ENCODE measurements at regions not wholly inside any gene's neighbourhood (a gene's known extent, or its start where the extent isn't known, plus 50 kb on each side); places are given as distances from the start of the nearest gene placed in this dataset.

- intact Hi-C loops (cut with micrococcal nuclease; ENCODE audit: unreplicated experiment): no loop called here
These were observed 159.9 kb downstream of the MDFIC start for GRCh38 chr7:115081772-115082171.

GRCh38 chr7:115078851-115079250, 157.0 kb downstream of the MDFIC start:
- Histone ChIP-seq H3K36me3 (ENCODE audit: insufficient read depth, low read length, poor library complexity, severe bottlenecking) (no peaks in the 10 kb centered on the region), H3K4me3 (ENCODE audit: low read depth, low read length, poor library complexity, severe bottlenecking) (no peak overlapping the region), H3K9me3 (ENCODE audit: low read depth, low read length, poor library complexity, severe bottlenecking) (no peaks in the 10 kb centered on the region), H3K27me3 (replicated peaks; ENCODE audit: insufficient read depth, low read depth, low read length, poor library complexity) (no peaks in the 10 kb centered on the region), H3K4me1 (ENCODE audit: insufficient read depth, low read length, poor library complexity, severe bottlenecking) (no peaks in the 10 kb centered on the region), H3K27ac (ENCODE audit: low read depth, low read length, poor library complexity, severe bottlenecking) (no peak overlapping the region)
- ChIA-PET CTCF (no interaction called here), POLR2A (ENCODE audit: low non-redundant PET) (no interaction called here)
- no peak for TF ChIP-seq EZH2 (IDR thresholded peaks at IDR 0.05; ENCODE audit: borderline replicate concordance, low read depth, low read length, poor library complexity, severe bottlenecking)
- TF ChIP-seq CTCF (conservative IDR thresholded peaks at IDR 0.05; ENCODE audit: low read depth, low read length): no peak
- DNase-seq (ENCODE audit: low spot score): no peak
- no TSS peak for BruUV-seq (replicated peaks)
- intact Hi-C loops (cut with micrococcal nuclease; ENCODE audit: unreplicated experiment): no loop called here

More at GRCh38 chr7:115081772-115082171, 159.9 kb downstream of the MDFIC start:
- POLR2A ChIA-PET (ENCODE audit: low non-redundant PET): no interaction called here
- DNase-seq (ENCODE audit: low spot score): no peak
- Histone ChIP-seq H3K27me3 (replicated peaks; ENCODE audit: insufficient read depth, low read depth, low read length, poor library complexity) (no peaks in the 10 kb centered on the region), H3K9me3 (ENCODE audit: low read depth, low read length, poor library complexity, severe bottlenecking) (no peaks in the 10 kb centered on the region), H3K27ac (ENCODE audit: low read depth, low read length, poor library complexity, severe bottlenecking) (no peak overlapping the region), H3K4me3 (ENCODE audit: low read depth, low read length, poor library complexity, severe bottlenecking) (no peak overlapping the region), H3K36me3 (ENCODE audit: insufficient read depth, low read length, poor library complexity, severe bottlenecking) (no peaks in the 10 kb centered on the region), H3K4me1 (ENCODE audit: insufficient read depth, low read length, poor library complexity, severe bottlenecking) (no peaks in the 10 kb centered on the region)
- CTCF ChIA-PET: no interaction called here
- no TSS peak for BruUV-seq (replicated peaks)
- no peak for TF ChIP-seq EZH2 (IDR thresholded peaks at IDR 0.05; ENCODE audit: borderline replicate concordance, low read depth, low read length, poor library complexity, severe bottlenecking)
- no peak for TF ChIP-seq CTCF (conservative IDR thresholded peaks at IDR 0.05; ENCODE audit: low read depth, low read length)

GRCh38 chr7:115078386-115078785, 156.5 kb downstream of the MDFIC start:
- no peaks in the 10 kb centered on the region for H3K27me3 ChIP-seq (replicated peaks; ENCODE audit: insufficient read depth, low read depth, low read length, poor library complexity)
- CTCF ChIA-PET: no interaction called here
- DNase-seq (ENCODE audit: low spot score): no peak
- no peaks in the 10 kb centered on the region for H3K4me1 ChIP-seq (ENCODE audit: insufficient read depth, low read length, poor library complexity, severe bottlenecking)
- no peak for TF ChIP-seq EZH2 (IDR thresholded peaks at IDR 0.05; ENCODE audit: borderline replicate concordance, low read depth, low read length, poor library complexity, severe bottlenecking)
- TF ChIP-seq CTCF (conservative IDR thresholded peaks at IDR 0.05; ENCODE audit: low read depth, low read length): no peak
- no peak overlapping the region for H3K4me3 ChIP-seq (ENCODE audit: low read depth, low read length, poor library complexity, severe bottlenecking)
- no peaks in the 10 kb centered on the region for H3K9me3 ChIP-seq (ENCODE audit: low read depth, low read length, poor library complexity, severe bottlenecking)
- no peaks in the 10 kb centered on the region for H3K36me3 ChIP-seq (ENCODE audit: insufficient read depth, low read length, poor library complexity, severe bottlenecking)
- intact Hi-C loops (cut with micrococcal nuclease; ENCODE audit: unreplicated experiment): no loop called here
- BruUV-seq (replicated peaks): no TSS peak
- POLR2A ChIA-PET (ENCODE audit: low non-redundant PET): no interaction called here
- no peak overlapping the region for H3K27ac ChIP-seq (ENCODE audit: low read depth, low read length, poor library complexity, severe bottlenecking)

All from A673 (cell line).